ENCODE measurements at regions not wholly inside any gene's neighbourhood (a gene's known extent, or its start where the extent isn't known, plus 50 kb on each side); places are given as distances from the start of the nearest gene placed in this dataset.
A peak's percentile ranks its signal among the peaks of the same experiment; 100 is the strongest.
"Not testable (repeated sequence)": the region's sequence is repeated elsewhere in the genome, so short reads cannot be mapped to it uniquely, and the experiment has no call there.

DNA sequence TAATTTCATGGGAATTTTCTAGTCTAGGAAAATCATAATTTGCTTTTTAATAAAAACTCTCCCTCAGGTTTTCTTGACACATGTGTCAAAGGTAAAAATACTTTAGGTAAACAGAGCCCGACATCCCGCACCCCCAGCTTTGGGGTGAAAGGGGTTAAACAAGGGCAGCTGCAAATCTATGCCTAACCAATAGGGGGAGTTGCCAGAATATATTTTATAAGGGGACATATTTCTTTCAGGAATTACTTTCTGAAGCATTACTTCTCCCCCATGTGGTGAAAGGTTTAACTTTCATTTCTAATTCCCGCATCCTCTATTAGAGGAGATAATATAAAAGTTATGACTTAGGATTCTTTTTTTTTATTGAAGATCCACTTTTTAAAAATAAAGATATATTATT, 53.9 kb upstream of the HEPH start:
- peak; percentile 0 for DNase-seq

DNA sequence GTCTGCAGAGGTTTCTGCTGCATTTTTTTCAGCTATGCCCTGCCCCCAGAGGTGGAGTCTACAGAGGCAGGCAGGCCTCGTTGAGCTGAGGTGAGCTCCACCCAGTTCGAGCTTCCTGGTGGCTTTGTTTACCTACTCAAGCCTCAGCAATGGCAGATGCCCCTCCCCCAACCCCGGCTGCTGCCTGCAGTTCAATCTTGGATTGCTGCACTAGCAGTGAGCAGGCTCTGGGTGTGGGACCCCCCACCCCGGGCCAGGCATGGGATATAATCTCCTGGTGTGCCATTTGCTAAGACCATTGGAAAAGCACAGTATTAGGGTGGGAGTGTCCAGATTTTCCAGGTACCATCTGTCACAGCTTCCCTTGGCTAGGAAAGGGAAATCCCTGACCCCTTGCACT, 56.2 kb upstream of the HEPH start:
- DNase-seq: not testable (repeated sequence)

DNA sequence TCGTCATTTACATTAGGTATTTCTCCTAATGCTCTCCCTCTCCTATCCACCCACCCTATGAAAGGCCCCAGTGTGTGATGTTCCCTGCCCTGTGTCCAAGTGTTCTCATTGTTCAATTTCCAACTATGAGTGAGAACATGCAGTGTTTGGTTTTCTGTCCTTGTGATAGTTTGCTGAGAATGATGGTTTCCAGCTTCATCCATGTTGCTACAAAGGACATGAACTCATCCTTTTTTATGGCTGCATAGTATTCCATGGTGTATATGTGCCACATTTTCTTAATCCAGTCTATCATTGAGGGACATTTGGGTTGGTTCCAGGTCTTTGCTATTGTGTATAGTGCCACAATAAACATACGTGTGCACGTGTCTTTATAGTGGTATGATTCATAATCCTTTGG, 61.6 kb upstream of the HEPH start:
- DNase-seq: not testable (repeated sequence)

DNA sequence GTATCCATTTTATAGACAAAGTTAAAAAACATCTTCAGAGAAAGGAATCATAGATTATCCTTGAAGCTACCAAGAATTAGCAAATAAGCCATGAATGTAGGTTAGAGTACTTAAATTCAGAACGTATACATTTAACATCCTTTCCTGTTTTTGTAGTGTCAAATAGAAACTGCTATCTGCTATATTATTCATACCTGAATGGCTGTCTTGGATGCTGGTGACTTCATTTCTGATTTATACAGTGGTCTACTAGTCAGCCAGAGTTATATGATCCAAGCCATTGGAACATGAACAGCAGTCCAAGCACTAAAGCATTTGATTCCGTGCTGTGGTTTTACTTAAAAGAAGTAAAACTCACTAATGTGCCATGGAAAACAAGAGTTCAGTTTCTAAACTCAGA, 58.3 kb upstream of the VSIG4 start:
- no peak for DNase-seq

DNA sequence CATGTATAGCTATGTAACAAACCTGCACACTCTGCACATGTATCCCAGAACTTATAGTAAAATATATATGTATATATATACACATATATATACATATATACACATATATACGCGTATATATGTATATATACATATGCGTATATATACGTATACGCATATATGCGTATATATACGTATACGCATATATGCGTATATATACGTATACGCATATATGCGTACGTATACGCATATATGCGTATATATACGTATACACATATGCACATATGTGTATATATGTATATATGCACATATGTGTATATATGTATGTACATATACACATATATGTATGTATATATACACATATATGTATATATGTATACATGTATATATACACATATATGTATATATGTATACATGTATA, 57.1 kb upstream of the VSIG4 start:
- DNase-seq: not testable (repeated sequence)

DNA sequence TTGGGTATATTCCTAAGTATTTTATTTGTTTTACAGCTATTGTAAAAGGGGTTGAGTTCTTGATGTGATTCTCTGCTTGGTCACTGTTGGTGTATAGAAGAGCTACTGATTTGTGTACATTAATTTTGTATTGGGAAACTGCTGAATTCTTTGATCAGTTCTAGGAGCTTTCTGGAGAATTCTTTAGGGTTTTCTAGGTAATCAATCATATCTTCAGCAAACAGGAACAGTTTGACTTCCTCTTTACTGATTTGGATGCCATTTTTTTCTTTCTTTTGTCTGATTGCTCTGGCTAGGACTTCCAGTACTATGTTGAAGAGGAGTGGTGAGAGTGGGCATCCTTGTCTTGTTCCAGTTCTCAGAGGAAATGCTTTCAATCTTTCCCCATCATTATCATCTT, 50.1 kb upstream of the VSIG4 start:
- DNase-seq: not testable (repeated sequence)
